ENCODE measurements at regions not wholly inside any gene's neighbourhood (a gene's known extent, or its start where the extent isn't known, plus 50 kb on each side); places are given as distances from the start of the nearest gene placed in this dataset.

DNA sequence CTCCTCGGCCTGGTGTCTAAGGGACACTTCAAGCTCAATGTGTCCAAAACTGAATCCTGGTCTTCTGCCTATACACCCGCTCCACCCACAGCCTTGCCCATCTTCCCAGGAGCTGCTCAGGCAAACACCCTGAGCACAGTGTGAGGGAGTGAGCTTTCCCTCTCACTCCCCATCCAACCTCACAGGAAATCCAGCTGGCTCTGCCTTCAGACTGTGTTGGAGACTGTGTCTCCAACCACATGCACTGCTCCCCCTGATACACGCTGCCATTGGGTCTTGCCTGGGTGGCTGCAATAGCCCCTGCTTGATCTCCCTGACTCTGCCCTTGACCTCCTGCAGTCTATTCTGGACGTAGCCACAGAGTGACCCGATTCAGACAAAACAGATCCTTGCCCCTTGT lies 319.5 kb upstream of the MSX2 start:
- no peaks in the 10 kb centered on the region for H3K9me3 ChIP-seq (ENCODE audit: control insufficient read depth in 1 of 2, insufficient read depth in 1 of 2, low read depth in 1 of 2, low read length in 2 of 2)
- ATAC-seq, result no peak
- no peak overlapping the region for H3K4me2 ChIP-seq (ENCODE audit: low read length)
- H2AFZ ChIP-seq (ENCODE audit: low read depth, low read length, poor library complexity, severe bottlenecking), result no peak overlapping the region
- TF ChIP-seq YY1 (IDR thresholded peaks at IDR 0.05; ENCODE audit: extremely low read depth, insufficient replicate concordance, low read depth, low read length) (no peak), ELF1 (IDR thresholded peaks at IDR 0.05; ENCODE audit: borderline replicate concordance, low read depth) (no peak), TCF7L2 (IDR thresholded peaks at IDR 0.05; ENCODE audit: borderline replicate concordance, extremely low read depth, insufficient read depth, insufficient read length) (no peak), CBX3 (IDR thresholded peaks at IDR 0.05; ENCODE audit: low read depth) (no peak), ZFX (IDR thresholded peaks at IDR 0.05) (no peak), RAD21 (IDR thresholded peaks at IDR 0.05; ENCODE audit: low read depth) (no peak), POLR2A (IDR thresholded peaks at IDR 0.05; ENCODE audit: borderline replicate concordance, extremely low read depth, insufficient read depth, insufficient read length) (no peak), ZNF274 (IDR thresholded peaks at IDR 0.05; ENCODE audit: low read depth, low read length) (no peak), EZH2 (IDR thresholded peaks at IDR 0.05) (no peak), SIN3A (IDR thresholded peaks at IDR 0.05; ENCODE audit: low read depth) (no peak), SP1 (IDR thresholded peaks at IDR 0.05; ENCODE audit: low read depth) (no peak), EGR1 (IDR thresholded peaks at IDR 0.05; ENCODE audit: low read depth) (no peak), JUND (IDR thresholded peaks at IDR 0.05) (no peak), SRF (IDR thresholded peaks at IDR 0.05; ENCODE audit: low read depth) (no peak), CEBPB (IDR thresholded peaks at IDR 0.05; ENCODE audit: low read depth) (no peak)
- TF ChIP-seq, protein P1, sequence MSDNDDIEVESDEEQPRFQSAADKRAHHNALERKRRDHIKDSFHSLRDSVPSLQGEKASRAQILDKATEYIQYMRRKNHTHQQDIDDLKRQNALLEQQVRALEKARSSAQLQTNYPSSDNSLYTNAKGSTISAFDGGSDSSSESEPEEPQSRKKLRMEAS (IDR thresholded peaks at IDR 0.05), result no peak
- TF ChIP-seq, protein P2, sequence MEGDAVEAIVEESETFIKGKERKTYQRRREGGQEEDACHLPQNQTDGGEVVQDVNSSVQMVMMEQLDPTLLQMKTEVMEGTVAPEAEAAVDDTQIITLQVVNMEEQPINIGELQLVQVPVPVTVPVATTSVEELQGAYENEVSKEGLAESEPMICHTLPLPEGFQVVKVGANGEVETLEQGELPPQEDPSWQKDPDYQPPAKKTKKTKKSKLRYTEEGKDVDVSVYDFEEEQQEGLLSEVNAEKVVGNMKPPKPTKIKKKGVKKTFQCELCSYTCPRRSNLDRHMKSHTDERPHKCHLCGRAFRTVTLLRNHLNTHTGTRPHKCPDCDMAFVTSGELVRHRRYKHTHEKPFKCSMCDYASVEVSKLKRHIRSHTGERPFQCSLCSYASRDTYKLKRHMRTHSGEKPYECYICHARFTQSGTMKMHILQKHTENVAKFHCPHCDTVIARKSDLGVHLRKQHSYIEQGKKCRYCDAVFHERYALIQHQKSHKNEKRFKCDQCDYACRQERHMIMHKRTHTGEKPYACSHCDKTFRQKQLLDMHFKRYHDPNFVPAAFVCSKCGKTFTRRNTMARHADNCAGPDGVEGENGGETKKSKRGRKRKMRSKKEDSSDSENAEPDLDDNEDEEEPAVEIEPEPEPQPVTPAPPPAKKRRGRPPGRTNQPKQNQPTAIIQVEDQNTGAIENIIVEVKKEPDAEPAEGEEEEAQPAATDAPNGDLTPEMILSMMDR (IDR thresholded peaks at IDR 0.05 in 2 of 3, conservative IDR thresholded peaks at IDR 0.05 in 1 of 3; ENCODE audit: borderline replicate concordance in 1 of 3, insufficient read depth in 1 of 3, low read depth in 2 of 3, low read length in 2 of 3), result no peak
- TF ChIP-seq, protein P3, sequence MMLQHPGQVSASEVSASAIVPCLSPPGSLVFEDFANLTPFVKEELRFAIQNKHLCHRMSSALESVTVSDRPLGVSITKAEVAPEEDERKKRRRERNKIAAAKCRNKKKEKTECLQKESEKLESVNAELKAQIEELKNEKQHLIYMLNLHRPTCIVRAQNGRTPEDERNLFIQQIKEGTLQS (IDR thresholded peaks at IDR 0.05), result no peak
- TF ChIP-seq, protein P4, sequence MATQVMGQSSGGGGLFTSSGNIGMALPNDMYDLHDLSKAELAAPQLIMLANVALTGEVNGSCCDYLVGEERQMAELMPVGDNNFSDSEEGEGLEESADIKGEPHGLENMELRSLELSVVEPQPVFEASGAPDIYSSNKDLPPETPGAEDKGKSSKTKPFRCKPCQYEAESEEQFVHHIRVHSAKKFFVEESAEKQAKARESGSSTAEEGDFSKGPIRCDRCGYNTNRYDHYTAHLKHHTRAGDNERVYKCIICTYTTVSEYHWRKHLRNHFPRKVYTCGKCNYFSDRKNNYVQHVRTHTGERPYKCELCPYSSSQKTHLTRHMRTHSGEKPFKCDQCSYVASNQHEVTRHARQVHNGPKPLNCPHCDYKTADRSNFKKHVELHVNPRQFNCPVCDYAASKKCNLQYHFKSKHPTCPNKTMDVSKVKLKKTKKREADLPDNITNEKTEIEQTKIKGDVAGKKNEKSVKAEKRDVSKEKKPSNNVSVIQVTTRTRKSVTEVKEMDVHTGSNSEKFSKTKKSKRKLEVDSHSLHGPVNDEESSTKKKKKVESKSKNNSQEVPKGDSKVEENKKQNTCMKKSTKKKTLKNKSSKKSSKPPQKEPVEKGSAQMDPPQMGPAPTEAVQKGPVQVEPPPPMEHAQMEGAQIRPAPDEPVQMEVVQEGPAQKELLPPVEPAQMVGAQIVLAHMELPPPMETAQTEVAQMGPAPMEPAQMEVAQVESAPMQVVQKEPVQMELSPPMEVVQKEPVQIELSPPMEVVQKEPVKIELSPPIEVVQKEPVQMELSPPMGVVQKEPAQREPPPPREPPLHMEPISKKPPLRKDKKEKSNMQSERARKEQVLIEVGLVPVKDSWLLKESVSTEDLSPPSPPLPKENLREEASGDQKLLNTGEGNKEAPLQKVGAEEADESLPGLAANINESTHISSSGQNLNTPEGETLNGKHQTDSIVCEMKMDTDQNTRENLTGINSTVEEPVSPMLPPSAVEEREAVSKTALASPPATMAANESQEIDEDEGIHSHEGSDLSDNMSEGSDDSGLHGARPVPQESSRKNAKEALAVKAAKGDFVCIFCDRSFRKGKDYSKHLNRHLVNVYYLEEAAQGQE (IDR thresholded peaks at IDR 0.05; ENCODE audit: low read depth), result no peak
- CTCF ChIA-PET, result no interaction called here
- POLR2A ChIA-PET, result no interaction called here
- BruUV-seq (replicated peaks), result no TSS peak
- no peaks in the 10 kb centered on the region for H3K9me2 ChIP-seq (ENCODE audit: insufficient read depth)
- H3K4me3 ChIP-seq (replicated peaks in 1 of 2; ENCODE audit: low read depth in 1 of 2, low read length in 2 of 2), result no peak overlapping the region
- H3K79me2 ChIP-seq (ENCODE audit: insufficient read depth, low read length), result no peaks in the 10 kb centered on the region
- H3K27ac ChIP-seq (ENCODE audit: low read depth, low read length), result no peak overlapping the region
- no peak overlapping the region for H3K9ac ChIP-seq (ENCODE audit: low read length)
- H4K20me1 ChIP-seq (ENCODE audit: insufficient read depth), result no peaks in the 10 kb centered on the region
- peaks cover 26% of the 10 kb centered on the region; the same call in 1 of the 2 replicates for H3K27me3 ChIP-seq (ENCODE audit: insufficient read depth, low read length)
- intact Hi-C loops (cut with micrococcal nuclease), result no loop called here
- no peaks in the 10 kb centered on the region for H3K4me1 ChIP-seq (ENCODE audit: control insufficient read depth in 1 of 2, insufficient read depth in 2 of 2, low read length in 2 of 2)
- no peaks in the 10 kb centered on the region for H3K36me3 ChIP-seq (ENCODE audit: control insufficient read depth in 1 of 2, insufficient read depth in 2 of 2, low read length in 2 of 2)
- DNase-seq (ENCODE audit: low read depth, low spot score), result no peak
- RAD21 ChIA-PET (ENCODE audit: low non-redundant PET in 1 of 2, low total read pairs in 2 of 2, uncharacterized antibody in 2 of 2, unreplicated experiment in 2 of 2), result no interaction called here

Data from HCT116 (cell line).